Endodermal cell (in vitro differentiated cells): ENCODE measurements at regions not wholly inside any gene's neighbourhood (a gene's known extent, or its start where the extent isn't known, plus 50 kb on each side); places are given as distances from the start of the nearest gene placed in this dataset.

Source experiments
- DNase-seq: peaks from one replicate; pipeline ENCODE4 v3.0.0-alpha.2; 2017
- H3K27ac ChIP-seq: 2 replicates; pipeline ENCODE4 v1.5.1; 2013; ENCODE audit warnings: mild to moderate bottlenecking, low read depth, low read length, moderate library complexity
- H3K27me3 ChIP-seq: 2 replicates; pipeline ENCODE4 v1.6.1; 2013; ENCODE audit warnings: mild to moderate bottlenecking, low read length, moderate library complexity; ENCODE audit not compliant: insufficient read depth, control insufficient read depth, poor library complexity, severe bottlenecking
- H3K36me3 ChIP-seq: 2 replicates; pipeline ENCODE4 v1.7.0; 2013; ENCODE audit warnings: mild to moderate bottlenecking, low read length, moderate library complexity; ENCODE audit not compliant: control insufficient read depth, insufficient read depth
- H3K4me1 ChIP-seq: one replicate; pipeline ENCODE4 v1.7.0; 2013; ENCODE audit warnings: low read length; ENCODE audit not compliant: control insufficient read depth, insufficient read depth
- H3K4me3 ChIP-seq: 2 replicates; pipeline ENCODE4 v1.5.1; 2013; ENCODE audit warnings: mild to moderate bottlenecking, low read length, moderate library complexity
- H3K9ac ChIP-seq: 2 replicates; pipeline ENCODE4 v1.6.1; 2013; ENCODE audit warnings: mild to moderate bottlenecking, low read length, moderate library complexity; ENCODE audit not compliant: poor library complexity, severe bottlenecking; ENCODE audit errors: extremely low read depth
- H3K9me3 ChIP-seq: 2 replicates; pipeline ENCODE4 v1.6.1; 2013; ENCODE audit warnings: mild to moderate bottlenecking, low read length, moderate library complexity; ENCODE audit not compliant: control insufficient read depth
- H3K27ac Mint-ChIP-seq: 2 replicates; pipeline ENCODE4 v1.8.0; 2020; ENCODE audit warnings: mixed read lengths
- H3K27me3 Mint-ChIP-seq: 2 replicates; pipeline ENCODE4 v1.8.0; 2021; ENCODE audit warnings: mild to moderate bottlenecking, mixed read lengths; ENCODE audit not compliant: insufficient read depth
- H3K36me3 Mint-ChIP-seq: 2 replicates; pipeline ENCODE4 v1.8.0; 2020; ENCODE audit warnings: low read depth, mixed read lengths
- H3K4me1 Mint-ChIP-seq: 2 replicates; pipeline ENCODE4 v1.8.0; 2020; ENCODE audit warnings: mixed read lengths
- H3K4me3 Mint-ChIP-seq: 2 replicates; pipeline ENCODE4 v1.8.0; 2020; ENCODE audit warnings: mild to moderate bottlenecking, moderate library complexity, mixed read lengths
- H3K9me3 Mint-ChIP-seq: 2 replicates; pipeline ENCODE4 v1.8.0; 2020; ENCODE audit warnings: mild to moderate bottlenecking, mixed read lengths
- CTCF ChIP-seq: fragments of 200-600 bp; sonication (generic); conservative IDR thresholded peaks from 2 replicates; pipeline ENCODE4 v1.5.0; 2021; ENCODE audit warnings: antibody characterized with exemption, mild to moderate bottlenecking
- WGBS, 2 experiments: methylation state at CpG; one replicate each; pipeline versions ENCODE4 v1.1.5 to v1.1.7; 2013; ENCODE audit warnings: missing lambda C conversion rate in 2 of 2, mixed read lengths in 1 of 2; ENCODE audit not compliant: insufficient coverage in 1 of 2, insufficient read length in 1 of 2; 5-methylcytosine and 5-hydroxymethylcytosine counted together

GRCh38 chr9:129556491-129557191 lies 64.3 kb downstream of the C9orf50 start:
- Mint-ChIP-seq H3K9me3 (no peaks in the 10 kb centered on the region), H3K4me1 (peaks cover 45% of the 10 kb centered on the region), H3K36me3 (no peaks in the 10 kb centered on the region), H3K4me3 (peak overlapping the region; percentile 55), H3K27ac (peak overlapping the region; percentile 96), H3K27me3 (no peaks in the 10 kb centered on the region)
- WGBS, 2 experiments, result 37 to 49% methylated on average over 6 to 10 of the region's 12 CpGs
- Histone ChIP-seq H3K27ac (peak overlapping the region; percentile 98), H3K9me3 (no peaks in the 10 kb centered on the region), H3K4me1 (peaks cover 27% of the 10 kb centered on the region), H3K4me3 (peak overlapping the region; percentile 67), H3K36me3 (no peaks in the 10 kb centered on the region), H3K27me3 (no peaks in the 10 kb centered on the region), H3K9ac (peak overlapping the region; percentile 66)
- peak; percentile 73 for DNase-seq
- TF ChIP-seq CTCF, result no peak

- peak; percentile 49 for DNase-seq
- no peak for TF ChIP-seq CTCF
- Mint-ChIP-seq H3K4me1 (peaks cover 36% of the 10 kb centered on the region), H3K36me3 (no peaks in the 10 kb centered on the region), H3K27ac (no peak overlapping the region), H3K4me3 (no peak overlapping the region), H3K9me3 (no peaks in the 10 kb centered on the region), H3K27me3 (peaks cover 8% of the 10 kb centered on the region)
- Histone ChIP-seq H3K9me3 (no peaks in the 10 kb centered on the region), H3K27me3 (no peaks in the 10 kb centered on the region), H3K4me3 (no peak overlapping the region), H3K9ac (no peak overlapping the region), H3K4me1 (peaks cover 27% of the 10 kb centered on the region), H3K27ac (no peak overlapping the region), H3K36me3 (no peaks in the 10 kb centered on the region)
- WGBS, 2 experiments, result 85 to 88% methylated on average over 9 to 14 of the region's 14 CpGs
Observed at GRCh38 chr9:129555512-129556215, 65.2 kb downstream of the C9orf50 start.

- H3K4me1 Mint-ChIP-seq, result peaks cover 36% of the 10 kb centered on the region
- H3K36me3 Mint-ChIP-seq, result no peaks in the 10 kb centered on the region
- WGBS, 2 experiments, result 93 to 96% methylated on average over 3 to 5 of the region's 5 CpGs
- no peak overlapping the region for H3K4me3 Mint-ChIP-seq
- Histone ChIP-seq H3K27ac (no peak overlapping the region), H3K27me3 (no peaks in the 10 kb centered on the region), H3K4me1 (peaks cover 25% of the 10 kb centered on the region), H3K4me3 (no peak overlapping the region), H3K9ac (no peak overlapping the region), H3K36me3 (no peaks in the 10 kb centered on the region), H3K9me3 (no peaks in the 10 kb centered on the region)
- no peak for TF ChIP-seq CTCF
- no peak overlapping the region for H3K27ac Mint-ChIP-seq
- no peaks in the 10 kb centered on the region for H3K9me3 Mint-ChIP-seq
- peak; percentile 72 for DNase-seq
- H3K27me3 Mint-ChIP-seq, result peaks cover 10% of the 10 kb centered on the region
Observed at GRCh38 chr9:129554649-129555048, 66.3 kb downstream of the C9orf50 start.
